Ishikawa (cell line): ENCODE measurements at regions not wholly inside any gene's neighbourhood (a gene's known extent, or its start where the extent isn't known, plus 50 kb on each side); places are given as distances from the start of the nearest gene placed in this dataset.

Source experiments
- CEBPB ChIP-seq: IDR thresholded peaks from 2 replicates; pipeline ENCODE4 v1.6.1; 2012
- CREB1 ChIP-seq: IDR thresholded peaks from 2 replicates; pipeline ENCODE4 v1.6.1; 2012; ENCODE audit warnings: low read depth
- EGR1 ChIP-seq: IDR thresholded peaks from 2 replicates; pipeline ENCODE4 v1.6.1; 2012
- EP300 ChIP-seq: IDR thresholded peaks from 2 replicates; pipeline ENCODE4 v1.6.1; 2012; ENCODE audit warnings: borderline replicate concordance
- FOXM1 ChIP-seq: IDR thresholded peaks from 2 replicates; pipeline ENCODE4 v1.6.1; 2012; ENCODE audit warnings: low read depth, borderline replicate concordance
- NFIC ChIP-seq: IDR thresholded peaks from 2 replicates; pipeline ENCODE4 v1.6.1; 2012
- RAD21 ChIP-seq: IDR thresholded peaks from 2 replicates; pipeline ENCODE4 v1.6.1; 2012; ENCODE audit warnings: low read depth
- TAF1 ChIP-seq: IDR thresholded peaks from 2 replicates; pipeline ENCODE4 v1.6.1; 2012; ENCODE audit warnings: low read depth, mild to moderate bottlenecking
- TCF12 ChIP-seq: IDR thresholded peaks from 2 replicates; pipeline ENCODE4 v1.6.1; 2012; ENCODE audit warnings: low read depth
- TEAD4 ChIP-seq: IDR thresholded peaks from 2 replicates; pipeline ENCODE4 v1.6.1; 2012
- YY1 ChIP-seq: IDR thresholded peaks from 2 replicates; pipeline ENCODE4 v1.6.1; 2012; ENCODE audit warnings: low read depth
- ZBTB7A ChIP-seq: IDR thresholded peaks from 2 replicates; pipeline ENCODE4 v1.6.1; 2012; ENCODE audit warnings: low read depth
- TF ChIP-seq, protein P1 (sequence below): IDR thresholded peaks from 2 replicates; pipeline ENCODE4 v1.6.1; 2012; ENCODE audit warnings: low read depth, mild to moderate bottlenecking
- TF ChIP-seq, protein P2 (sequence below): IDR thresholded peaks from 2 replicates; pipeline ENCODE4 v1.6.1; 2012
- TF ChIP-seq, protein P3 (sequence below): IDR thresholded peaks from 2 replicates; pipeline ENCODE4 v1.6.1; 2012

DNA sequence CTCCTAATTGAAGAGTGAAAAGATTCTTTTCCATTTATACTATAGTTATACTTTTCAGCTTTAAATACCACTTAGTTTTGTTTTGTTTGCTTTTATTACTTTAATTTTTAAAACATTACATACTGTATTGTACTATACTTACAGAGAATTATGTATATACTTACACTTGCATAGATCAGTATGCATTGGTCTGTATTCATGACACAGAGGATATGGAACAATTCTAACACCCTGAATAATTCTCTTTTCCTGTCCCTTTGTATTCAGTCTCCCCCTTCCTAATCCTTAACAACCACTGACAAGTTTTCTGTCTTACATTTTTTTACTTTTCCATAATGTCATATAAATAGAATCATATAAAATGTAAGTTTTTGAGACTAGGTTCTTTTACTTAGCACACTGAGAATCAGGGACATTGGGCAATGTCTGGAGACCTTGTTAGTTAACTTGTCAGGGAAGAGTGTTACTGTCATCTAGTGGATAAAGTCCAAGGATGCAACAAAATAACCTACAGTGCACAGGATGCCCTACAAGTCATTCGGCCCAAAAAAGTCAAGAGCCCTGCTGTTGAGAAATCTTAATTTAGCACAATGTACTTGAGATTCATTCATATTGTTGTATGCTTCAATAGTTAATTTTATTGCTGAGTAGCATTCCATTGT lies 95.7 kb upstream of the MCTP2 start:
- TF ChIP-seq, protein P1, sequence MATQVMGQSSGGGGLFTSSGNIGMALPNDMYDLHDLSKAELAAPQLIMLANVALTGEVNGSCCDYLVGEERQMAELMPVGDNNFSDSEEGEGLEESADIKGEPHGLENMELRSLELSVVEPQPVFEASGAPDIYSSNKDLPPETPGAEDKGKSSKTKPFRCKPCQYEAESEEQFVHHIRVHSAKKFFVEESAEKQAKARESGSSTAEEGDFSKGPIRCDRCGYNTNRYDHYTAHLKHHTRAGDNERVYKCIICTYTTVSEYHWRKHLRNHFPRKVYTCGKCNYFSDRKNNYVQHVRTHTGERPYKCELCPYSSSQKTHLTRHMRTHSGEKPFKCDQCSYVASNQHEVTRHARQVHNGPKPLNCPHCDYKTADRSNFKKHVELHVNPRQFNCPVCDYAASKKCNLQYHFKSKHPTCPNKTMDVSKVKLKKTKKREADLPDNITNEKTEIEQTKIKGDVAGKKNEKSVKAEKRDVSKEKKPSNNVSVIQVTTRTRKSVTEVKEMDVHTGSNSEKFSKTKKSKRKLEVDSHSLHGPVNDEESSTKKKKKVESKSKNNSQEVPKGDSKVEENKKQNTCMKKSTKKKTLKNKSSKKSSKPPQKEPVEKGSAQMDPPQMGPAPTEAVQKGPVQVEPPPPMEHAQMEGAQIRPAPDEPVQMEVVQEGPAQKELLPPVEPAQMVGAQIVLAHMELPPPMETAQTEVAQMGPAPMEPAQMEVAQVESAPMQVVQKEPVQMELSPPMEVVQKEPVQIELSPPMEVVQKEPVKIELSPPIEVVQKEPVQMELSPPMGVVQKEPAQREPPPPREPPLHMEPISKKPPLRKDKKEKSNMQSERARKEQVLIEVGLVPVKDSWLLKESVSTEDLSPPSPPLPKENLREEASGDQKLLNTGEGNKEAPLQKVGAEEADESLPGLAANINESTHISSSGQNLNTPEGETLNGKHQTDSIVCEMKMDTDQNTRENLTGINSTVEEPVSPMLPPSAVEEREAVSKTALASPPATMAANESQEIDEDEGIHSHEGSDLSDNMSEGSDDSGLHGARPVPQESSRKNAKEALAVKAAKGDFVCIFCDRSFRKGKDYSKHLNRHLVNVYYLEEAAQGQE = no peak
- TF ChIP-seq EP300 (no peak), TEAD4 (no peak), ZBTB7A (no peak), CEBPB (no peak), CREB1 (no peak), YY1 (no peak), EGR1 (no peak)

- TF ChIP-seq YY1 (no peak), TCF12 (no peak), FOXM1 (no peak)
Measured at GRCh38 chr15:94131875-94132274, 99.5 kb upstream of the MCTP2 start.

GRCh38 chr15:94130504-94130903 lies 100.9 kb upstream of the MCTP2 start:
- TF ChIP-seq EP300 (no peak), CEBPB (no peak), YY1 (no peak), CREB1 (no peak), TEAD4 (no peak), EGR1 (no peak), NFIC (no peak), ZBTB7A (no peak), TCF12 (no peak), FOXM1 (no peak), TAF1 (no peak), RAD21 (no peak)
- TF ChIP-seq, protein P2, sequence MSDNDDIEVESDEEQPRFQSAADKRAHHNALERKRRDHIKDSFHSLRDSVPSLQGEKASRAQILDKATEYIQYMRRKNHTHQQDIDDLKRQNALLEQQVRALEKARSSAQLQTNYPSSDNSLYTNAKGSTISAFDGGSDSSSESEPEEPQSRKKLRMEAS = no peak
- TF ChIP-seq, protein P1 = no peak
- TF ChIP-seq, protein P3, sequence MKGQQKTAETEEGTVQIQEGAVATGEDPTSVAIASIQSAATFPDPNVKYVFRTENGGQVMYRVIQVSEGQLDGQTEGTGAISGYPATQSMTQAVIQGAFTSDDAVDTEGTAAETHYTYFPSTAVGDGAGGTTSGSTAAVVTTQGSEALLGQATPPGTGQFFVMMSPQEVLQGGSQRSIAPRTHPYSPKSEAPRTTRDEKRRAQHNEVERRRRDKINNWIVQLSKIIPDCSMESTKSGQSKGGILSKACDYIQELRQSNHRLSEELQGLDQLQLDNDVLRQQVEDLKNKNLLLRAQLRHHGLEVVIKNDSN = no peak

GRCh38 chr15:94127006-94127405 lies 104.4 kb upstream of the MCTP2 start:
- TF ChIP-seq TCF12 (no peak), TEAD4 (no peak), RAD21 (no peak), ZBTB7A (no peak), FOXM1 (no peak), EGR1 (no peak), EP300 (no peak), YY1 (no peak), CEBPB (no peak), TAF1 (no peak), CREB1 (no peak), NFIC (no peak)
- TF ChIP-seq, protein P1 = no peak
- TF ChIP-seq, protein P2 = no peak
- TF ChIP-seq, protein P3 = no peak
